Activated CD4-positive, CD25-positive, alpha-beta regulatory T cell treated with anti-CD3 and anti-CD28 coated beads, Interleukin-2, amount 50 U/mL, for 24 hours (primary cell): ENCODE measurements at regions not wholly inside any gene's neighbourhood (a gene's known extent, or its start where the extent isn't known, plus 50 kb on each side); places are given as distances from the start of the nearest gene placed in this dataset.
"Not testable (repeated sequence)": the region's sequence is repeated elsewhere in the genome, so short reads cannot be mapped to it uniquely, and the experiment has no call there.

Experiments used
- ATAC-seq, 2 donors: fragments of 150-1000 bp; cut with Tn5 transposase; one replicate each; pipeline ENCODE4 v1.10.0; 2021; ENCODE audit warnings: mild to moderate bottlenecking in 1 of 2, moderate library complexity in 1 of 2

DNA sequence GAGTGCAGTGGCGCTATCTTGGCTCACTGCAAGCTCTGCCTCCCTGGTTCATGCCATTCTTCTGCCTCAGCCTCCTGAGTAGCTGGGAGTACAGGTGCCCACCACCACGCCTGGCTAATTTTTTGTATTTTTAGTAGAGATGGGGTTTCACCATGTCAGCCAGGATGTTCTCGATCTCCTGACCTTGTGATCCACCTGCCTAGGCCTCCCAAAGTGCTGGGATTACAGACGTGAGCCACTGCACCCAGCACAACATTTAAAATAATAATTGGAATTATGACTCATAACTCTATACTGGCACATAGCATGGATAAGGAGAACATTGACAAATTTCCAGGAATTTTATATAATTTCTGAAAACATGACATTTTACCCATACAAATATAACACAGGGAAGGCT lies 54.2 kb downstream of the DBET start:
- ATAC-seq: not testable (repeated sequence)

DNA sequence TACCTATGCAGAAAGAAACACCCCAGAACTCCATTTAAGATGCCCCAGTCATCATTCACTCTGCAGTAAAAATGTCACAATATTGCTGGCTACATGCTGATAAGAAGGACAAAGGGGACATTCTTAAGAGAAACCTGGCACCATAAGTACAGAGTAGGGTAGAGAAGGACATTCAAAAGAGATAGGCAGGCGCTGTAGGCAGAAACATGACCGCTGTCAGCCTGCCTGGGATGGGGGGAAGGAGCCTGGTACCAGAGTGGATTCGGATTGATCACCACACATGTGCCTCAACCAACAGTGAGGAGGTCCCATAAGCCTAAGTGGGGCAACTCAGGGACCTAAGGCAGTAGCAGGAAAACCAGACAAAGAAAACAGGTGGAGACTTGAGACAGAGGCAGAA lies 54.1 kb upstream of the DUX4 start:
- ATAC-seq: not testable (repeated sequence)

- peak; percentile 13 to 41 for ATAC-seq
Observed at GRCh38 chr4:190120111-190120514, 53.5 kb upstream of the DUX4 start.

DNA sequence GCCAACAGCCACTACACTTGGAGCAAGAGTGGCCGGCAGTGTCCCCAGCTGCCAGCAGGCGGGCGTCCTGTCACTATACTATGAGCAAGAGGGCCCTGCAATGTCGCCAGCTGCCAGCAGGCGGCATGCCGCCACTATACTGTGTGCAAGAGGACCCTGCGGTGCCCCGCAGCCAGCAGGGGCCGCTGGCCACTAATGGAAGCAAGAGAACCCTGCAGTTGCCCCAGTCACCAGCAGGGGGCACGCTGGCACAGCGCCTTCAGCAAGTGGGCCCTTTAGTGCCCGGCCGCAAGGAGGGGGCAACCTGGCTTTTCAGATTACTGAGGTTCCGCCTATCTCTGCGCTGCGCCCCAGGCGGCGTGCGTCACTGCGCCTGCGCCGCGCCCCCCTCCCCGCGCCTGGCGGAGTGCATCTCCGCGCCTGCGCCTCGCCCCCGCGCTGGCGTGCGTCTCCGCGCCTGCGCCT lies 53.0 kb upstream of the DUX4 start:
- peak; percentile 4 to 17 for ATAC-seq

DNA sequence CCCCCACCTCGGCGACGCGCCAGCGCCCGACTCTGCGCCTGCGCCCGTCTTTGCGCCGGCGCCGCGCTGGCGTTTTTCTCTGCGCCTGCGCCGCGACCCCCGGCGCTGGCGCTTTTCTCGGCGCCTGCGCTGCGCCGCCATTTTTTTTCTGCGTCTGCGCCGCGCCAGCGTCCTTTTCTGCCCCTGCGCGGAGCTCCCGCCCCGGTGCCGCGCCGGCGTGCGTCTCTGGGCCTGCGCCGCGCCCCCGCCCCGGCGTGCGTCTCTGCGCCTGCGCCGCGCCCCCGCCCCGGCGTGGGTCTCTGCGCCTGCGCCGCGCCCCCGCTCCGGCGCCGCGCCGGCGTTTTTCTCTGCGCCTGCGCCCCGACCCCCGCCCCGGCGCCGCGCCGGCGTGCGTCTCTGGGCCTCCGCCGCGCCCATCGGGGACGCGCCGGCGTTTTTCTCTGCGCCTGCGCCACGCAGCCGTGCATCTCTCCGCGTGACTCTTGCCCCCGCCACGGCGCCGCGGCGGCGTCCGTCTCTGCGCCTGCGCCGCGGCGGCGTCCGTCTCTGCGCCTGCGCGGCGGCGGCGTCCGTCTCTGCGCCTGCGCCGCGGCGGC lies 52.4 kb upstream of the DUX4 start:
- ATAC-seq: not testable (repeated sequence)

DNA sequence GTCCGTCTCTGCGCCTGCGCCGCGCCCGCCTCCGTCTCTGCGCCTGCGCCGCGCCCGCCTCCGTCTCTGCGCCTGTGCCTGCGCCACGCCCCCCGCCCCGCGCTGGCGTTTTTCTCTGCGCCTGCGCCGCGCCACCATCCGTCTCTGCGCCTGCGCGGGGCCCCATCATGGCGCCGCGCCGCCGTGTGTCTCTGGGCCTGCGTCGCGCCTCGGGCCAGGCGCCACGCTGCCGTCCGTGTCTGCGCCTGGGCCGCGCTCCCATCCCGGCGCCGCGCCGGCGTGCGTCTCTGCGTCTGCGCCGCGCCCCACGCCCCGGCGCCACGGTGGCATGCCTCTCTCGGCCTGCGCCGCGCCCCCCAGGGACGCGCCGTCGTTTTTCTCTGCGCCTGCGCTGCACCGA lies 51.8 kb upstream of the DUX4 start:
- ATAC-seq: no peak

DNA sequence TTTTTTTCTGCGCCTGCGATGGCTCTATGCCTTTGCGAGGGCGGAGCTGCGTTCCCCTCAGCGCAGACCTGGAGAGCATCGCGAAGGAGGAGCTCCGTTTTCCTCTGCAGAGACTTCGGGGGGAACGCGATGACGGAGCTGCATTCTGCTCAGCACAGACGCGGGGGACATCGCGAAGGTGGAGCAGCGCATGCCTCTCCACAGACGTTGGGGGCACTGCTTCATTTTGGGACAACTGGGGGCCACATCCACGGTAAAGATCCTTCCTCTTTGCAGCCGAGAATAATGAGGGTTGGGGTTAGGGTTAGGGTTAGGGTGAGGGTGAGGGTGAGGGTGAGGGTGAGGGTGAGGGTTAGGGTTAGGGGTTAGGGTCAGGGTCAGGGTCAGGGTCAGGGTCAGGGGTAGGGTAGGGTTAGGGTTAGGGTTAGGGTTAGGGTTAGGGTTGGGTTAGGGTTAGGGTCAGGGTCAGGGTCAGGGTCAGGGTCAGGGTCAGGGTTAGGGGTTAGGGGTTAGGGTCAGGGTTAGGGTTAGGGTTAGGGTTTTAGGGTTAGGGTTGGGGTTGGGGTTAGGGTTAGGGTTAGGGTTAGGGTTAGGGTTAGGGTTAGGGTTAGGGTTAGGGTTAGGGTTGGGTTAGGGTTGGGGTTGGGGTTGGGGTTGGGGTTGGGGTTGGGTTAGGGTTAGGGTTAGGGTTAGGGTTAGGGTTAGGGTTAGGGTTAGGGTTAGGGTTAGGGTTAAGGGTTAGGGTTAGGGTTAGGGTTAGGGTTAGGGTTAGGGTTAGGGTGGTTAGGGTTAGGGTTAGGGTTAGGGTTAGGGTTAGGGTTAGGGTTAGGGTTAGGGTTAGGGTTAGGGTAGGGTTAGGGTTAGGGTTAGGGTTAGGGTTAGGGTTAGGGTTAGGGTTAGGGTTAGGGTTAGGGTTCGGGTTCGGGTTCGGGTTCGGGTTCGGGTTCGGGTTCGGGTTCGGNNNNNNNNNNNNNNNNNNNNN lies 51.1 kb upstream of the DUX4 start:
- not testable (repeated sequence) for ATAC-seq
